WTC11 (cell line): ENCODE measurements at regions not wholly inside any gene's neighbourhood (a gene's known extent, or its start where the extent isn't known, plus 50 kb on each side); places are given as distances from the start of the nearest gene placed in this dataset.

Experiments
- ATAC-seq: fragments of 200-7000 bp; cut with Tn5 transposase; 2 replicates; pipeline ENCODE4 v1.10.0; 2021; ENCODE audit warnings: mild to moderate bottlenecking, moderate library complexity
- CTCF ChIA-PET: fragments of 300-600 bp; sonication (Branson Sonifier 250); formaldehyde crosslinking; loops from one replicate; lab custom pipeline; 2021; ENCODE audit warnings: antibody characterized with exemption; lab: Charles Lee
- POLR2A ChIA-PET: fragments of 350-600 bp; sonication (Branson Sonifier 250); formaldehyde crosslinking; loops from one replicate; lab custom pipeline; 2021; ENCODE audit warnings: antibody characterized with exemption; lab: Charles Lee
- DNase-seq: peaks from one replicate; pipeline ENCODE4 v3.0.0; 2021; ENCODE audit warnings: low spot score
- H3K27ac Mint-ChIP-seq: 2 replicates; pipeline ENCODE4 v1.8.0; 2021; ENCODE audit warnings: mixed read lengths
- H3K27me3 Mint-ChIP-seq: 2 replicates; pipeline ENCODE4 v1.8.0; 2021; ENCODE audit warnings: low read depth, mild to moderate bottlenecking, moderate library complexity, mixed read lengths
- H3K36me3 Mint-ChIP-seq: 2 replicates; pipeline ENCODE4 v1.8.0; 2021; ENCODE audit warnings: mixed read lengths
- H3K4me1 Mint-ChIP-seq: 2 replicates; pipeline ENCODE4 v1.8.0; 2022; ENCODE audit warnings: mixed read lengths
- H3K4me3 Mint-ChIP-seq: 2 replicates; pipeline ENCODE4 v1.8.0; 2021; ENCODE audit warnings: mild to moderate bottlenecking, moderate library complexity, mixed read lengths
- H3K9me3 Mint-ChIP-seq: 2 replicates; pipeline ENCODE4 v1.8.0; 2021; ENCODE audit warnings: mixed read lengths
- CTCF ChIP-seq: fragments of 200-600 bp; IDR thresholded peaks from 2 replicates; pipeline ENCODE4 v1.8.0; 2022; ENCODE audit warnings: antibody characterized with exemption
- E2F4 ChIP-seq: sonication (generic); formaldehyde crosslinking; IDR thresholded peaks from 2 replicates; pipeline ENCODE4 v1.8.1; 2022; ENCODE audit warnings: low read depth, mild to moderate bottlenecking, moderate library complexity, missing genetic modification reagents, borderline replicate concordance
- ERG ChIP-seq: fragments of 250-450 bp; sonication (Bioruptor Pico); IDR thresholded peaks from 2 replicates; pipeline ENCODE4 v1.8.0; 2021; ENCODE audit warnings: mild to moderate bottlenecking
- ETV6 ChIP-seq: sonication (generic); formaldehyde crosslinking; IDR thresholded peaks from 2 replicates; pipeline ENCODE4 v1.8.1; 2022; ENCODE audit warnings: mild to moderate bottlenecking, missing genetic modification reagents
- JAZF1 ChIP-seq: fragments of 250-450 bp; sonication (Bioruptor Pico); IDR thresholded peaks from 2 replicates; pipeline ENCODE4 v1.9.0; 2021; ENCODE audit warnings: moderate library complexity, mild to moderate bottlenecking, inconsistent platforms
- NFATC4 ChIP-seq: fragments of 250-450 bp; sonication (Bioruptor Pico); IDR thresholded peaks from 2 replicates; pipeline ENCODE4 v1.9.0; 2021; ENCODE audit warnings: mild to moderate bottlenecking
- NR1H2 ChIP-seq: sonication (generic); formaldehyde crosslinking; IDR thresholded peaks from 2 replicates; pipeline ENCODE4 v1.9.0; 2021; ENCODE audit warnings: mild to moderate bottlenecking, moderate library complexity, missing genetic modification reagents
- OVOL2 ChIP-seq: fragments of 250-450 bp; sonication (Bioruptor Pico); IDR thresholded peaks from 2 replicates; pipeline ENCODE4 v1.9.0; 2021; ENCODE audit warnings: mild to moderate bottlenecking, borderline replicate concordance
- RELA ChIP-seq: sonication (generic); formaldehyde crosslinking; IDR thresholded peaks from 2 replicates; pipeline ENCODE4 v1.8.1; 2022; ENCODE audit warnings: missing genetic modification reagents, mild to moderate bottlenecking, borderline replicate concordance
- USF2 ChIP-seq: sonication (generic); formaldehyde crosslinking; IDR thresholded peaks from 2 replicates; pipeline ENCODE4 v1.8.1; 2023; ENCODE audit warnings: mild to moderate bottlenecking, missing genetic modification reagents, moderate library complexity
- ZNF121 ChIP-seq: sonication (generic); formaldehyde crosslinking; IDR thresholded peaks from 2 replicates; pipeline ENCODE4 v1.8.0; 2023; ENCODE audit warnings: missing genetic modification reagents
- ZNF416 ChIP-seq: fragments of 250-450 bp; sonication (Bioruptor Pico); IDR thresholded peaks from 2 replicates; pipeline ENCODE4 v1.9.0; 2021; ENCODE audit warnings: mild to moderate bottlenecking, inconsistent platforms
- TF ChIP-seq, protein P1 (sequence below): sonication (generic); formaldehyde crosslinking; IDR thresholded peaks from 2 replicates; pipeline ENCODE4 v1.8.1; 2023; ENCODE audit warnings: mild to moderate bottlenecking, missing genetic modification reagents, borderline replicate concordance
- TF ChIP-seq, protein P2 (sequence below): sonication (generic); formaldehyde crosslinking; IDR thresholded peaks from 2 replicates; pipeline ENCODE4 v1.8.0; 2023; ENCODE audit warnings: missing genetic modification reagents, mild to moderate bottlenecking, borderline replicate concordance
- TF ChIP-seq, protein P3 (sequence below): fragments of 250-450 bp; sonication (Bioruptor Pico); conservative IDR thresholded peaks from 2 replicates; pipeline ENCODE4 v1.9.0; 2021; ENCODE audit warnings: mild to moderate bottlenecking
- TF ChIP-seq, protein P4 (sequence below): sonication (generic); formaldehyde crosslinking; IDR thresholded peaks from 2 replicates; pipeline ENCODE4 v1.8.1; 2022; ENCODE audit warnings: missing genetic modification reagents, borderline replicate concordance

DNA sequence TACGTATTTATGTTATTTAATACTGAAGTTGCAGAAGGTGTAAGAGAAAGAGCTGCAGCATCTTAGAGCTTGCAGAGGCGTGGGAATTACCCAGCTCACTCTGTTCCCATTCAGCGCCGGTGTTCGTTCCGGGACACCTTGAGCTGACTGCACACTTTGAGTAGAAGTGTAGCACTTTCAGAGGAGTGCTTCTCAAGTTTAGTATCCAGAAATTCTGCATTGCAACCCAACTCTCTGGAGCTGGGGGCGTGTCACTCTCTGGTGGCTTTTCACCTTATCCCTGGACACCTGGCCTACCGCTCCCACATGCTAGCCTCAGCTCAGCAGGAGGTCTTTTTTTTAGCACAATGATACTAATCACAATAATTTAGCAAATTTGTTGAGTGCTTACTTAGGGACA, 66.4 kb upstream of the SHH start:
- ChIA-PET CTCF (interaction anchor here (0.7 kb wide), 1 partner anchor 55 kb away, joined by 3 read pairs; no protein-coding TSS in a partner anchor), POLR2A (interaction anchor here (0.7 kb wide), 1 partner anchor 288 kb away, joined by 3 read pairs; no protein-coding TSS in a partner anchor)
- H3K27me3 Mint-ChIP-seq: no peaks in the 10 kb centered on the region; the same call in 1 of the 2 replicates
- DNase-seq (no peak), ATAC-seq (no peak)
- H3K36me3 Mint-ChIP-seq: no peaks in the 10 kb centered on the region
- peaks cover 3% of the 10 kb centered on the region for H3K4me1 Mint-ChIP-seq
- H3K4me3 Mint-ChIP-seq: no peak overlapping the region
- H3K27ac Mint-ChIP-seq: no peak overlapping the region
- peaks cover 22% of the 10 kb centered on the region for H3K9me3 Mint-ChIP-seq
- TF ChIP-seq, protein P1, sequence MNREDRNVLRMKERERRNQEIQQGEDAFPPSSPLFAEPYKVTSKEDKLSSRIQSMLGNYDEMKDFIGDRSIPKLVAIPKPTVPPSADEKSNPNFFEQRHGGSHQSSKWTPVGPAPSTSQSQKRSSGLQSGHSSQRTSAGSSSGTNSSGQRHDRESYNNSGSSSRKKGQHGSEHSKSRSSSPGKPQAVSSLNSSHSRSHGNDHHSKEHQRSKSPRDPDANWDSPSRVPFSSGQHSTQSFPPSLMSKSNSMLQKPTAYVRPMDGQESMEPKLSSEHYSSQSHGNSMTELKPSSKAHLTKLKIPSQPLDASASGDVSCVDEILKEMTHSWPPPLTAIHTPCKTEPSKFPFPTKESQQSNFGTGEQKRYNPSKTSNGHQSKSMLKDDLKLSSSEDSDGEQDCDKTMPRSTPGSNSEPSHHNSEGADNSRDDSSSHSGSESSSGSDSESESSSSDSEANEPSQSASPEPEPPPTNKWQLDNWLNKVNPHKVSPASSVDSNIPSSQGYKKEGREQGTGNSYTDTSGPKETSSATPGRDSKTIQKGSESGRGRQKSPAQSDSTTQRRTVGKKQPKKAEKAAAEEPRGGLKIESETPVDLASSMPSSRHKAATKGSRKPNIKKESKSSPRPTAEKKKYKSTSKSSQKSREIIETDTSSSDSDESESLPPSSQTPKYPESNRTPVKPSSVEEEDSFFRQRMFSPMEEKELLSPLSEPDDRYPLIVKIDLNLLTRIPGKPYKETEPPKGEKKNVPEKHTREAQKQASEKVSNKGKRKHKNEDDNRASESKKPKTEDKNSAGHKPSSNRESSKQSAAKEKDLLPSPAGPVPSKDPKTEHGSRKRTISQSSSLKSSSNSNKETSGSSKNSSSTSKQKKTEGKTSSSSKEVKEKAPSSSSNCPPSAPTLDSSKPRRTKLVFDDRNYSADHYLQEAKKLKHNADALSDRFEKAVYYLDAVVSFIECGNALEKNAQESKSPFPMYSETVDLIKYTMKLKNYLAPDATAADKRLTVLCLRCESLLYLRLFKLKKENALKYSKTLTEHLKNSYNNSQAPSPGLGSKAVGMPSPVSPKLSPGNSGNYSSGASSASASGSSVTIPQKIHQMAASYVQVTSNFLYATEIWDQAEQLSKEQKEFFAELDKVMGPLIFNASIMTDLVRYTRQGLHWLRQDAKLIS (CRISPR knock-in tag): no peak
- TF ChIP-seq E2F4 (CRISPR knock-in tag) (no peak), JAZF1 (CRISPR knock-in tag) (no peak), RELA (CRISPR knock-in tag) (no peak), ETV6 (no peak), CTCF (no peak), OVOL2 (CRISPR knock-in tag) (no peak), ZNF416 (CRISPR knock-in tag) (no peak), NFATC4 (no peak), ERG (CRISPR knock-in tag) (no peak), USF2 (CRISPR knock-in tag) (no peak), ZNF121 (CRISPR knock-in tag) (no peak), NR1H2 (CRISPR knock-in tag) (no peak)
- TF ChIP-seq, protein P2, sequence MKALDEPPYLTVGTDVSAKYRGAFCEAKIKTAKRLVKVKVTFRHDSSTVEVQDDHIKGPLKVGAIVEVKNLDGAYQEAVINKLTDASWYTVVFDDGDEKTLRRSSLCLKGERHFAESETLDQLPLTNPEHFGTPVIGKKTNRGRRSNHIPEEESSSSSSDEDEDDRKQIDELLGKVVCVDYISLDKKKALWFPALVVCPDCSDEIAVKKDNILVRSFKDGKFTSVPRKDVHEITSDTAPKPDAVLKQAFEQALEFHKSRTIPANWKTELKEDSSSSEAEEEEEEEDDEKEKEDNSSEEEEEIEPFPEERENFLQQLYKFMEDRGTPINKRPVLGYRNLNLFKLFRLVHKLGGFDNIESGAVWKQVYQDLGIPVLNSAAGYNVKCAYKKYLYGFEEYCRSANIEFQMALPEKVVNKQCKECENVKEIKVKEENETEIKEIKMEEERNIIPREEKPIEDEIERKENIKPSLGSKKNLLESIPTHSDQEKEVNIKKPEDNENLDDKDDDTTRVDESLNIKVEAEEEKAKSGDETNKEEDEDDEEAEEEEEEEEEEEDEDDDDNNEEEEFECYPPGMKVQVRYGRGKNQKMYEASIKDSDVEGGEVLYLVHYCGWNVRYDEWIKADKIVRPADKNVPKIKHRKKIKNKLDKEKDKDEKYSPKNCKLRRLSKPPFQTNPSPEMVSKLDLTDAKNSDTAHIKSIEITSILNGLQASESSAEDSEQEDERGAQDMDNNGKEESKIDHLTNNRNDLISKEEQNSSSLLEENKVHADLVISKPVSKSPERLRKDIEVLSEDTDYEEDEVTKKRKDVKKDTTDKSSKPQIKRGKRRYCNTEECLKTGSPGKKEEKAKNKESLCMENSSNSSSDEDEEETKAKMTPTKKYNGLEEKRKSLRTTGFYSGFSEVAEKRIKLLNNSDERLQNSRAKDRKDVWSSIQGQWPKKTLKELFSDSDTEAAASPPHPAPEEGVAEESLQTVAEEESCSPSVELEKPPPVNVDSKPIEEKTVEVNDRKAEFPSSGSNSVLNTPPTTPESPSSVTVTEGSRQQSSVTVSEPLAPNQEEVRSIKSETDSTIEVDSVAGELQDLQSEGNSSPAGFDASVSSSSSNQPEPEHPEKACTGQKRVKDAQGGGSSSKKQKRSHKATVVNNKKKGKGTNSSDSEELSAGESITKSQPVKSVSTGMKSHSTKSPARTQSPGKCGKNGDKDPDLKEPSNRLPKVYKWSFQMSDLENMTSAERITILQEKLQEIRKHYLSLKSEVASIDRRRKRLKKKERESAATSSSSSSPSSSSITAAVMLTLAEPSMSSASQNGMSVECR (CRISPR knock-in tag): no peak
- TF ChIP-seq, protein P3, sequence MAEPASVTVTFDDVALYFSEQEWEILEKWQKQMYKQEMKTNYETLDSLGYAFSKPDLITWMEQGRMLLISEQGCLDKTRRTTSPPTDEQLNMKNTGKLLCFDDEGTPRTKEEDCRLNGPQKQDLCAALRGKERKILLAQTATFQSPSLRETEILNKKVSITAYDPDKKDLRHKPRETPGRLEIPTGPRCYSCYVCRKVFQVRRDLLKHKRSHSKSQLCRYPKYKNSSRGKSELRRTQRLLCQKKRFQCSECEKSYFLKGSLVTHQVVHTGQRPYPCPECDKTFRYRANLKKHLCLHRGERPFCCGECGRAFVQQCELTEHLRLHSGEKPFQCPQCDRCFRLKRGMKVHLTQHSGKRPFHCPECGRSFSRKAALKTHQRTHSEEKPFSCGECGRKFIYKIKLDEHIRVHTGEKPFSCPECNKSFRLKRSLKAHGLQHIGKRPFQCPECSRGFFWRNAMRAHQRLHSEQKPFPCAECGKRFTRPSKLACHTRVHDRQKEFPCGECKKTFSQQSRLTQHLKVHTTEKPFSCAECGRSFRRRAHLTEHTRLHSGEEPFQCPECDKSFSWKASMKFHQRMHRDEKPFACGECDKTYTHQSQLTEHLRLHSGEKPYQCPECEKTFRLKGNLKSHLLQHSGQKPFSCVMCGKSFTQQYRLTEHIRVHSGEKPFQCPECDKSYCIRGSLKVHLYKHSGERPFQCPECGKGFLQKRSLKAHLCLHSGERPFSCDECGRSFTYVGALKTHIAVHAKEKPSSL: no peak
- TF ChIP-seq, protein P4, sequence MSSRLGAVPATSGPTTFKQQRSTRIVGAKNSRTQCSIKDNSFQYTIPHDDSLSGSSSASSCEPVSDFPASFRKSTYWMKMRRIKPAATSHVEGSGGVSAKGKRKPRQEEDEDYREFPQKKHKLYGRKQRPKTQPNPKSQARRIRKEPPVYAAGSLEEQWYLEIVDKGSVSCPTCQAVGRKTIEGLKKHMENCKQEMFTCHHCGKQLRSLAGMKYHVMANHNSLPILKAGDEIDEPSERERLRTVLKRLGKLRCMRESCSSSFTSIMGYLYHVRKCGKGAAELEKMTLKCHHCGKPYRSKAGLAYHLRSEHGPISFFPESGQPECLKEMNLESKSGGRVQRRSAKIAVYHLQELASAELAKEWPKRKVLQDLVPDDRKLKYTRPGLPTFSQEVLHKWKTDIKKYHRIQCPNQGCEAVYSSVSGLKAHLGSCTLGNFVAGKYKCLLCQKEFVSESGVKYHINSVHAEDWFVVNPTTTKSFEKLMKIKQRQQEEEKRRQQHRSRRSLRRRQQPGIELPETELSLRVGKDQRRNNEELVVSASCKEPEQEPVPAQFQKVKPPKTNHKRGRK (CRISPR knock-in tag): no peak
